Activated CD8-positive, alpha-beta memory T cell treated with anti-CD3 and anti-CD28 coated beads, Interleukin-2, amount 50 U/mL, for 4 hours (primary cell): ENCODE measurements at regions not wholly inside any gene's neighbourhood (a gene's known extent, or its start where the extent isn't known, plus 50 kb on each side); places are given as distances from the start of the nearest gene placed in this dataset.

Experiments used
- DNase-seq: peaks from one replicate; pipeline ENCODE4 v3.0.0-alpha.2; 2020

GRCh38 chr4:67106861-67107460, 438.3 kb downstream of the CENPC start:
- no peak for DNase-seq

- no peak for DNase-seq
Observed at GRCh38 chr4:67104145-67104544, 441.2 kb downstream of the CENPC start.

GRCh38 chr4:67103001-67103747, 442.1 kb downstream of the CENPC start:
- DNase-seq, result no peak

DNA sequence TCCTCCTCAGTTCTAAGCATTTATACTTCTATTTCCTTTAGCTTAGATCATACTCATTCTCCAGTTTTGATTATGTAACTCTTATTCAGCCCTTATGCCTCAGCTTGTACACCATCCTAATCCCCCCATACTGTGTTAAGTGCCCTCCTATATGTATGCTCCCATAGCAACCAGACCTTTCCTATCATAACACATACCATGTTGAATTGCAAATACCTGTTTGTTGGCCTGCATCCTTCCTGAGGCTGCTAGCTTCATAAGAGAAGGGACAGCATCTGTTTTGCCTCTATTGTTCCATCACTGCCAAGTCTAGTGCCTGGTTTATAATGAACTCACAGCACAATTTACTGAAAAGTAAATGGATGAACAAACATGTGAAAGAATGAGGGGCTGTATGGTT, 443.7 kb downstream of the CENPC start:
- no peak for DNase-seq

DNA sequence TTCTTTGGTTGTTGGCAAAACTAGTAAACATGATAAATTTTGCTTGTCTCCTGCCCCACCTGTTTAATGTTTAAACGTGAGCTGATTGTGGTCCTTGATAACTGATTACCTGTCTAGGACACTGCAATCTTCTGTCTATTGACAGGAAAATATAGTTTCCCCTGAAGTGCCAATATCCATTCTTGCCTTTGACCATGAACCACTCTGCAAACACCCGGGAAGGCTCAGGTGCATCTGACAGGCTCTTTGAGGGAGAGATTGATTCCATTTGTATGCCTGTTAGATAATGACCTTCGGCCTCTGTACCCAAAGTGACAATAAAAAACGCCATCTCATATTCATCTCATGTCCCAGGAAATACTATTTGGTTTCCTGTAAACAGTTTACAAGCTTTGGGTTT, 453.0 kb downstream of the CENPC start:
- DNase-seq, result no peak

DNA sequence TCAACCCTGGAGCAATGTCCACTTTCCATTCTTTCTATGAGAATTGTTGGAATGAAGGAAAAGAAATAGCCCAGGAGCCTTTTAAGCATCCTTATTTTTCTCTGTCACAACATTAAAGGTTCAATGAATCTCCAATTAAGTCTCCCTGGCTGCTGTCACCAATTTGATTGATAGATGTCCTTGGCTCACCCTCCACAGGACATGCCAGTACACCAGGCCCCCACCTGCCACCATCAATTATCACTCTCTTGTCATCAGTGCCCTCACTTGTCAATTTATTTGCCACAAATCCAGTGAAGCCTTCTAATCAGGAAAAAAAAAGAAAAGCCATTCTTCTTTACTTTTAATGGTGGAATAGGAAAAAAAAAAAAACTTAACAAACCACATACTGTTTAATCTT, 453.6 kb downstream of the CENPC start:
- no peak for DNase-seq

DNA sequence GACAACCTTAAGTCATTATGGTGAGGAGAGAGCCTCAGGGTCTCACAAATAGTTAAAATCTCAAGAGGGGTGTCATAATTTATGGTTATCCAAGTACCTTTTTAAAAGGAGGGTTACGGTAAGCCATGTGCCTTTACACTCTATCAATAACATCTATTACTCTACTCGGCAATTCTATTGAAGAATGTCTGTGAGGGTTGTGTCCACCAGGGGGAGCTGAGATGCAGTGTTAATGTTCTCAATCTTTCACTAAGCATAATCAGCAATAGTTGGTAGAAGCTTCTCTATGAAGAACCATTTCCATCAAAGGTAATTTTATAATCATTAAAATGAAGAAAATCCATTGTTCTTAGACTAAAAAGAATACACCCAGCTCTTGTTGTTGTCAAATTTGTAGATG, 457.4 kb downstream of the CENPC start:
- DNase-seq, result peak; percentile 18

DNA sequence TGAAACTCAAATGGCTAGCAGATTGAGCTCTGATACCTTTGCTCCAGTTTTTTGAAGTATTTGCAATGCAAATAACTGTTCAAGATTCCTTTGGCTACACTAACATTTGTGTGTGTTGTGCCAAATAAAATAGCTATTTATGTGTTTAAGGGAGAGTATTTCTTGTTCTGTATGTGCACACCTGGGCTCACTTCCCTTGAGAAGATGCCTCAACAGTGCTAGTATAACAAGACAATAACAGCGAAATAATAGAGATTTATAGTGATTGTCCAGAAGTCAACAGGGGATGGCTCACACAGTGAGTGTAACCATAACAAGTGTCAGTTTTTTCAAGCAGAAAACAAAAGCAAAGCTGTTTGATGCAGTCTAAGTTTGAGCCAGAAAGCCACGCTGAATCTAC, 460.5 kb downstream of the CENPC start:
- DNase-seq, result no peak

DNA sequence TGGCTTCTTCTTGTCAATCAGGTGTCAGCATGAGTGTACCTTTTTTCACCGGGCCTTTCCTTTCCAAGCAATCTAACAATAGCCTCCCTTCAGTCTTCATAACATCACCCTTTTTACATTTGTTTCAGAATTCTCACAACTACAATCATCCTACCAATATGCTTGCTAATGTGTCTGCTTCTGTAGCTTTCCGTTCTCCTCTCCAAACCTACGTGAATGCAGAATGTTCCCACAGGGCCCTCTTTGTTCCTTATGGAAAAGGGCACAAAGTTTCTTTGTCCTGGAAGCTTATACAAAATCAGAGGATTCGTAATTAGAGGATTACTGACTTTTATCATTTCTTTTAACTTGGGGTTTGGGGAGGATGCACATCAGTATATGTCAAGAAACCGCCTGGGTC, 461.8 kb downstream of the CENPC start:
- no peak for DNase-seq

- DNase-seq, result no peak
Observed at GRCh38 chr4:67082746-67083145, 462.6 kb downstream of the CENPC start.

DNA sequence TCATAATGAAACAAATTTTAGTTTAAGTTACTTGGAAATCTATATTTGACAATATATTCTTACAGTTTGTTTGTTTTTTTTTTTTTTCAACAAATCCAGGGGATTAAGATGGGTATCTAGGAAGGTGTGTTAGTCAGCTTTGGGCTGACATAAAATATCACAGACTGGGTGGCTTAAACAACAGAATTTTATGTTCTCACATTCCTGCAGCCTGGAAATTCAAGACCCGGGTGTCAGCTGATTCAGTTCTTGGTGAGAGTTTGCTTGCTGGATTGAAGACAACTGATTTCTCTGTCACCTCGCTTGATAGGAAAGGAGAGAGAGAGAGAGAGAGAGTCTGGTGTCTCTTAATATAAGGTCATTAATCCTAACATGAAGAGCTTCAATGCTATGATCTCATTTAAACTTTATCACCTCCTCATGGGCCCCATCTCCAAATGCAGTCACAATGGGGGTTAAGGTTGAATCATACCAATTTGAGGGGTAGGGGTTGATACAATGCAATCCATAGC, 465.2 kb downstream of the CENPC start:
- DNase-seq, result no peak

GRCh38 chr4:67071641-67072040, 473.7 kb downstream of the CENPC start:
- no peak for DNase-seq

- no peak for DNase-seq
Observed at GRCh38 chr4:67055319-67055718, 490.0 kb downstream of the CENPC start.

GRCh38 chr4:67054896-67055295, 490.4 kb downstream of the CENPC start:
- DNase-seq, result no peak

- no peak for DNase-seq
Observed at GRCh38 chr4:67052814-67053675, 492.3 kb downstream of the CENPC start.

- DNase-seq, result no peak
Observed at GRCh38 chr4:67051000-67051789, 494.1 kb downstream of the CENPC start.

GRCh38 chr4:67049446-67049845, 495.9 kb downstream of the CENPC start:
- DNase-seq, result no peak

GRCh38 chr4:67048530-67048929, 496.8 kb downstream of the CENPC start:
- no peak for DNase-seq

DNA sequence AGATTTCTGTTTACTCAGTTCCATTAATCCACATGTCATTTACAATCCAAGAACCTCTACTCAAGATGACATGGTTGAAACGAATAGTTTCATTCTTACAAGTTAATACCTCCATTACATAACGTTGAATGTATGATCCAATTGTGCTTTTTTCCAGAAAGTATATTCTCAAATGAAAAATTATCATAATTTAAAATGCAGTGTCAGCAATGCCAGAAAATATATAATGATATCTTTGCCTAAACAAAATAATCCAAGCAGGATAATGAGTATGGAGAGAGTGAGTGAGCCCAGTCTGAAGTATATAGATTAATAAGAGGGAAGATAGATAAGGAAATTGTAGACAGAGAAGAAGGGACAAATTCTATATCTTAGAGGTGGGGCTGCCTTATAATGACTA, 505.0 kb downstream of the CENPC start:
- DNase-seq, result no peak

DNA sequence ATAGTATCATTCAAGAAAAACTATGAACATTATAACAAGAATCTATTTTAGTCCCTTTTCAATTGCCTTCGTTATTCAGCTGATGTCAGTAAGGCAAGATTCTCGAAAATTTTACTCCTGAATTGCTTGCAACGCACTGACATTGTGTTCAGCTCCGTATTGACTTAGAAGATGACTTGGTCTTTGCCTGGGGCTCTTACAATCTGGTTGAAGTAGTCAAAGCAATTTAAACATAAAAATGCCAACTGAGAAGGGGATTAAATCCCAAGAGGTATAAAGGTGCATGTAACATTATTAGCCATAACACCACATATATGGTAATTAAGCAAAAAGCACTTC, 507.1 kb downstream of the CENPC start:
- DNase-seq, result no peak

DNA sequence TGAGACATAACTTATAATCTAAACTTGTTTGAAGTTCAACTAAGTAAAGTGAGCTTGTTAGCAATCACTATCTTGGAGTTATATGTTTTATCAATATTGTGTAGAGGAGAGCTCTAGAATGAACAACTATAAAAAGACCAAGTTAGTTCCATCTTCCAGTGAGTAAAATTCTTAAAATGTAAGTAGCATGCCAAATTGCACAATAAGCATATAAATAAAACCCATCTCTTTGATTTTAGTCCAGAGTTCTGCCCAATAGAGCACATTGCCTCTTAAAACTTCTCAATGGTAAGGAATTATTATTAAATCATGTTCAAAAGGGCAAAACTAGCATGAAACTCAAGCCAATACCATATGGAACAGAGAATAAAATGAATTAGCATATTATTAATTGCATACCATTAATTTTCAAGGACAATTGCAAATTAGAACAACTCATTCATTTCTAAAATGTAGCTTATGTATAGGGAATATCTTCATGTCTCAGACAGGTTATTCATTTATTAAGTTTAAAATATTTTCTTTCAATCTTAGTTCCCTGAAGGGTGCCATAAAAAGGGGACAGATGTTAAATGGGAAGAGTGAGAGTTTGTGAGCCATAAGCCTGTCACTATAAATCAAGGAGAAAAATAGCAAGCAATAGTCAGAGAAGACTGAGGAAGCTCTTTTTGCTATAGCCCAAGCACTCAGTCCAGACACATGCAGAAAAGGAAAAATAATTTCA, 507.6 kb downstream of the CENPC start:
- no peak for DNase-seq

GRCh38 chr4:67036791-67037190, 508.5 kb downstream of the CENPC start:
- no peak for DNase-seq
